ENCODE measurements at regions not wholly inside any gene's neighbourhood (a gene's known extent, or its start where the extent isn't known, plus 50 kb on each side); places are given as distances from the start of the nearest gene placed in this dataset.

DNA sequence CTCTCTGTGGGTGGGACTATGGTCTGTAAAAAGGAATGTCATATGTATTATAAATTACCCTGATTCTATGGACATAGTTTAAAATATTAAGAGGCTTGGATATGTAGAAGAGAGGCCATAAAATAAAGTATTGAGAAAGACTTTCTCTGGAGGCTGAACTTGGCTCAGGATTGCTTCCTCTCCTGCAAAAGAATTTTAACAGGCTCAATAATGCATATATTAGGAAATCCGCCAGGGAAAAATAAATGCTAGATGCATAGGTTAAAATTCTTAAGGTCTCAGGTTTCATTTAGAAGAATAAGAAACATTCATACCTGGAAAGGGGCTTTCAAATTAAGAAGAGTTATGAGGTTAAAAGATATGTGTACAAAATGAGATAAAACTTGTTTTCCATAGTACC, 424.3 kb downstream of the ARAP2 start:
- TF ChIP-seq, protein P1, sequence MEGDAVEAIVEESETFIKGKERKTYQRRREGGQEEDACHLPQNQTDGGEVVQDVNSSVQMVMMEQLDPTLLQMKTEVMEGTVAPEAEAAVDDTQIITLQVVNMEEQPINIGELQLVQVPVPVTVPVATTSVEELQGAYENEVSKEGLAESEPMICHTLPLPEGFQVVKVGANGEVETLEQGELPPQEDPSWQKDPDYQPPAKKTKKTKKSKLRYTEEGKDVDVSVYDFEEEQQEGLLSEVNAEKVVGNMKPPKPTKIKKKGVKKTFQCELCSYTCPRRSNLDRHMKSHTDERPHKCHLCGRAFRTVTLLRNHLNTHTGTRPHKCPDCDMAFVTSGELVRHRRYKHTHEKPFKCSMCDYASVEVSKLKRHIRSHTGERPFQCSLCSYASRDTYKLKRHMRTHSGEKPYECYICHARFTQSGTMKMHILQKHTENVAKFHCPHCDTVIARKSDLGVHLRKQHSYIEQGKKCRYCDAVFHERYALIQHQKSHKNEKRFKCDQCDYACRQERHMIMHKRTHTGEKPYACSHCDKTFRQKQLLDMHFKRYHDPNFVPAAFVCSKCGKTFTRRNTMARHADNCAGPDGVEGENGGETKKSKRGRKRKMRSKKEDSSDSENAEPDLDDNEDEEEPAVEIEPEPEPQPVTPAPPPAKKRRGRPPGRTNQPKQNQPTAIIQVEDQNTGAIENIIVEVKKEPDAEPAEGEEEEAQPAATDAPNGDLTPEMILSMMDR (IDR thresholded peaks at IDR 0.05): no peak
- TF ChIP-seq EZH2 (IDR thresholded peaks at IDR 0.05): no peak

All from neural progenitor cell (in vitro differentiated cells).